H9 (cell line): ENCODE measurements at regions not wholly inside any gene's neighbourhood (a gene's known extent, or its start where the extent isn't known, plus 50 kb on each side); places are given as distances from the start of the nearest gene placed in this dataset.

ENCODE experiments used
- DNase-seq: peaks from one replicate; pipeline ENCODE4 v3.0.0-alpha.2; 2017
- H2AFZ ChIP-seq: one replicate; pipeline ENCODE4 v1.6.1; 2013; ENCODE audit warnings: mild to moderate bottlenecking, low read length, control low read depth, moderate library complexity
- H2AK5ac ChIP-seq: 2 replicates; pipeline ENCODE4 v1.6.1; 2013; ENCODE audit warnings: low read length, control low read depth, mixed read lengths; ENCODE audit not compliant: insufficient read length
- H2BK120ac ChIP-seq: one replicate; pipeline ENCODE4 v1.6.1; 2013; ENCODE audit warnings: low read depth, mild to moderate bottlenecking, low read length, control low read depth, inconsistent platforms; ENCODE audit not compliant: poor library complexity, severe bottlenecking
- H2BK12ac ChIP-seq: 2 replicates; pipeline ENCODE4 v1.6.1; 2013; ENCODE audit warnings: low read length, control low read depth, mixed read lengths, low read depth; ENCODE audit not compliant: insufficient read length
- H2BK15ac ChIP-seq: 2 replicates; pipeline ENCODE4 v1.6.1; 2013; ENCODE audit warnings: low read depth, low read length, control low read depth
- H2BK20ac ChIP-seq: one replicate; pipeline ENCODE4 v1.6.1; 2013; ENCODE audit warnings: low read depth, mild to moderate bottlenecking, low read length, control low read depth, inconsistent platforms; ENCODE audit not compliant: poor library complexity, severe bottlenecking
- H2BK5ac ChIP-seq: 2 replicates; pipeline ENCODE4 v1.6.1; 2013; ENCODE audit warnings: low read length, control low read depth, mixed read lengths; ENCODE audit not compliant: insufficient read length
- H3K14ac ChIP-seq: 2 replicates; pipeline ENCODE4 v1.6.1; 2013; ENCODE audit warnings: low read length, control low read depth; ENCODE audit not compliant: insufficient read depth
- H3K18ac ChIP-seq: 2 replicates; pipeline ENCODE4 v1.6.1; 2013; ENCODE audit warnings: low read depth, mild to moderate bottlenecking, mixed read lengths, low read length, control low read depth; ENCODE audit not compliant: insufficient read length
- H3K23ac ChIP-seq: 2 replicates; pipeline ENCODE4 v1.6.1; 2013; ENCODE audit warnings: low read length, control low read depth, mixed read lengths, low read depth; ENCODE audit not compliant: insufficient read length
- H3K23me2 ChIP-seq: 2 replicates; pipeline ENCODE4 v1.6.1; 2013; ENCODE audit warnings: low read depth, mild to moderate bottlenecking, mixed read lengths, low read length, control low read depth; ENCODE audit not compliant: insufficient read length, poor library complexity, severe bottlenecking
- H3K27ac ChIP-seq: 2 replicates; pipeline ENCODE4 v1.5.1; 2013; ENCODE audit warnings: low read length, control low read depth, mixed read lengths, low read depth; ENCODE audit not compliant: insufficient read length
- H3K27me3 ChIP-seq: 2 replicates; pipeline ENCODE4 v1.6.1; 2013; ENCODE audit warnings: low read length, control low read depth, inconsistent platforms; ENCODE audit not compliant: insufficient read depth
- H3K4ac ChIP-seq: 2 replicates; pipeline ENCODE4 v1.6.1; 2013; ENCODE audit warnings: low read depth, mild to moderate bottlenecking, control low read depth, inconsistent platforms, low read length, moderate library complexity
- H3K4me1 ChIP-seq: 2 replicates; pipeline ENCODE4 v1.6.1; 2013; ENCODE audit warnings: low read length, control low read depth, inconsistent platforms; ENCODE audit not compliant: insufficient read depth
- H3K4me2 ChIP-seq: 2 replicates; pipeline ENCODE4 v1.6.1; 2013; ENCODE audit warnings: low read length, control low read depth, mixed read lengths; ENCODE audit not compliant: insufficient read length, insufficient read depth
- H3K56ac ChIP-seq: 2 replicates; pipeline ENCODE4 v1.6.1; 2013; ENCODE audit warnings: low read depth, mild to moderate bottlenecking, mixed read lengths, low read length, control low read depth; ENCODE audit not compliant: insufficient read length
- H3K79me1 ChIP-seq: 2 replicates; pipeline ENCODE4 v1.6.1; 2013; ENCODE audit warnings: low read depth, mild to moderate bottlenecking, moderate library complexity, low read length, control low read depth, inconsistent platforms; ENCODE audit not compliant: insufficient read depth, poor library complexity, severe bottlenecking
- H3K79me2 ChIP-seq: 2 replicates; pipeline ENCODE4 v1.6.1; 2013; ENCODE audit warnings: low read length, control low read depth, inconsistent platforms; ENCODE audit not compliant: insufficient read depth
- H3K9ac ChIP-seq: 2 replicates; pipeline ENCODE4 v1.6.1; 2013; ENCODE audit warnings: low read length, control low read depth, mixed read lengths; ENCODE audit not compliant: insufficient read length; ENCODE audit errors: extremely low read depth
- H3K9me3 ChIP-seq: one replicate; pipeline ENCODE4 v1.6.1; 2013; ENCODE audit warnings: low read depth, low read length, inconsistent platforms; ENCODE audit not compliant: control insufficient read depth
- H3T11ph ChIP-seq: one replicate; pipeline ENCODE4 v1.6.1; 2013; ENCODE audit warnings: mild to moderate bottlenecking, low read length, control low read depth, inconsistent platforms
- H4K20me1 ChIP-seq: one replicate; pipeline ENCODE4 v1.6.1; 2013; ENCODE audit not compliant: control insufficient read depth, insufficient read length, insufficient read depth
- H4K5ac ChIP-seq: 2 replicates; pipeline ENCODE4 v1.6.1; 2013; ENCODE audit warnings: low read depth, mild to moderate bottlenecking, mixed read lengths, low read length, control low read depth; ENCODE audit not compliant: insufficient read length
- H4K8ac ChIP-seq: replicated peaks from 2 replicates; pipeline ENCODE4 v1.6.1; 2013; ENCODE audit warnings: low read length, control low read depth, mixed read lengths, low read depth; ENCODE audit not compliant: insufficient read length
- H4K91ac ChIP-seq: 2 replicates; pipeline ENCODE4 v1.6.1; 2013; ENCODE audit warnings: low read depth, mild to moderate bottlenecking, moderate library complexity, mixed read lengths, low read length, control low read depth; ENCODE audit not compliant: insufficient read length
- H3K27ac Mint-ChIP-seq, 3 experiments: 2 replicates in 2 of 3; 3 replicates in 1 of 3; pipeline ENCODE4 v1.8.0; 2020 to 2021; ENCODE audit warnings: mixed read lengths in 3 of 3, mild to moderate bottlenecking in 1 of 3, moderate library complexity in 1 of 3
- H3K27me3 Mint-ChIP-seq: 2 replicates; pipeline ENCODE4 v1.8.0; 2021; ENCODE audit warnings: low read depth, mild to moderate bottlenecking, moderate library complexity, mixed read lengths
- H3K36me3 Mint-ChIP-seq, 3 experiments: 2 replicates in 2 of 3; 3 replicates in 1 of 3; pipeline ENCODE4 v1.8.0; 2020 to 2021; ENCODE audit warnings: low read depth in 3 of 3, mixed read lengths in 3 of 3; ENCODE audit not compliant: insufficient read depth in 1 of 3
- H3K4me1 Mint-ChIP-seq, 2 experiments: 2 replicates each; pipeline ENCODE4 v1.8.0; 2020; ENCODE audit warnings: mixed read lengths in 2 of 2
- H3K4me3 Mint-ChIP-seq, 2 experiments: 2 replicates in 1 of 2; 3 replicates in 1 of 2; pipeline ENCODE4 v1.8.0; 2020 to 2021; ENCODE audit warnings: mild to moderate bottlenecking in 2 of 2, mixed read lengths in 2 of 2, moderate library complexity in 1 of 2
- H3K9me3 Mint-ChIP-seq, 2 experiments: 2 replicates in 1 of 2; 3 replicates in 1 of 2; pipeline ENCODE4 v1.8.0; 2020; ENCODE audit warnings: mild to moderate bottlenecking in 2 of 2, mixed read lengths in 2 of 2, moderate library complexity in 1 of 2
- TF ChIP-seq, protein P1 (sequence below): fragments of 200-600 bp; sonication (generic); conservative IDR thresholded peaks from 3 replicates; pipeline ENCODE4 v1.8.0; 2021; ENCODE audit warnings: antibody characterized with exemption, mild to moderate bottlenecking

DNA sequence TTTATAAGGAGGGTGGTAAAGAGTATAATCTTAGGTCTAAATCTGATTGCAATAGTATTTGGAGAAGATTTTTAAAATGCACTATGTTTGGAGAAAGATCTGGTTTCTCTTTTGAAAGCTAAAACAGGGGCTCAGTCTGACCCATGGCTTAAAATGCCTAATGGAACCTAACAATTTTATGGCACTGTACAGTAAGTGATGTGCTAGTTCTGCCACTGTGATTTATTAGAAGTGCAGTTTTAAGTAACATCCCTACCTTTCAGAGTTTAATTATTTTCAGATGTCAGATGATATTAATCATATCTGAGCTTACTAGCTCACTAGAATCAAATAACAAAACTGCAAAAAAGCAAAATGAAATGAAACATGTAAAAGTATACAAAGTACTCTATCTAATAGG is 514.7 kb upstream of the KCND2 start:
- no peaks in the 10 kb centered on the region for H3K79me2 ChIP-seq
- H4K5ac ChIP-seq = no peak overlapping the region
- H3K18ac ChIP-seq = no peak overlapping the region
- Mint-ChIP-seq H3K4me1 (peaks cover 33 to 37% of the 10 kb centered on the region in 2 experiments), H3K36me3 (no peaks in the 10 kb centered on the region), H3K27ac (no peak overlapping the region), H3K27me3 (no peaks in the 10 kb centered on the region), H3K9me3 (no peaks in the 10 kb centered on the region), H3K4me3 (no peak overlapping the region)
- H3K9ac ChIP-seq = no peak overlapping the region
- no peak for DNase-seq
- no peak overlapping the region for H3K4ac ChIP-seq
- no peaks in the 10 kb centered on the region for H3K79me1 ChIP-seq
- no peaks in the 10 kb centered on the region for H3K23me2 ChIP-seq
- TF ChIP-seq, protein P1, sequence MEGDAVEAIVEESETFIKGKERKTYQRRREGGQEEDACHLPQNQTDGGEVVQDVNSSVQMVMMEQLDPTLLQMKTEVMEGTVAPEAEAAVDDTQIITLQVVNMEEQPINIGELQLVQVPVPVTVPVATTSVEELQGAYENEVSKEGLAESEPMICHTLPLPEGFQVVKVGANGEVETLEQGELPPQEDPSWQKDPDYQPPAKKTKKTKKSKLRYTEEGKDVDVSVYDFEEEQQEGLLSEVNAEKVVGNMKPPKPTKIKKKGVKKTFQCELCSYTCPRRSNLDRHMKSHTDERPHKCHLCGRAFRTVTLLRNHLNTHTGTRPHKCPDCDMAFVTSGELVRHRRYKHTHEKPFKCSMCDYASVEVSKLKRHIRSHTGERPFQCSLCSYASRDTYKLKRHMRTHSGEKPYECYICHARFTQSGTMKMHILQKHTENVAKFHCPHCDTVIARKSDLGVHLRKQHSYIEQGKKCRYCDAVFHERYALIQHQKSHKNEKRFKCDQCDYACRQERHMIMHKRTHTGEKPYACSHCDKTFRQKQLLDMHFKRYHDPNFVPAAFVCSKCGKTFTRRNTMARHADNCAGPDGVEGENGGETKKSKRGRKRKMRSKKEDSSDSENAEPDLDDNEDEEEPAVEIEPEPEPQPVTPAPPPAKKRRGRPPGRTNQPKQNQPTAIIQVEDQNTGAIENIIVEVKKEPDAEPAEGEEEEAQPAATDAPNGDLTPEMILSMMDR = no peak
- no peak overlapping the region for H3K23ac ChIP-seq
- no peak overlapping the region for H2BK20ac ChIP-seq
- H3T11ph ChIP-seq = no peak overlapping the region
- peaks cover 2% of the 10 kb centered on the region; the same call in 1 of the 2 replicates for H3K4me1 ChIP-seq
- no peak overlapping the region for H3K56ac ChIP-seq
- H4K20me1 ChIP-seq = no peaks in the 10 kb centered on the region
- no peak overlapping the region for H2BK15ac ChIP-seq
- H2AK5ac ChIP-seq = no peak overlapping the region
- H2BK120ac ChIP-seq = no peak overlapping the region
- no peak overlapping the region for H2BK5ac ChIP-seq
- no peak overlapping the region for H3K4me2 ChIP-seq
- H2BK12ac ChIP-seq = no peak overlapping the region
- no peak overlapping the region for H4K8ac ChIP-seq
- no peak overlapping the region for H4K91ac ChIP-seq
- no peak overlapping the region for H3K14ac ChIP-seq
- H3K27ac ChIP-seq = no peak overlapping the region
- no peaks in the 10 kb centered on the region for H3K9me3 ChIP-seq
- no peak overlapping the region for H2AFZ ChIP-seq
- H3K27me3 ChIP-seq = no peaks in the 10 kb centered on the region
